Neural cell (in vitro differentiated cells): ENCODE measurements at regions not wholly inside any gene's neighbourhood (a gene's known extent, or its start where the extent isn't known, plus 50 kb on each side); places are given as distances from the start of the nearest gene placed in this dataset.

Experiments used
- H2AFZ ChIP-seq: fragments of 200-600, 300-800 bp; sonication (generic), shearing (Covaris generic); 2 replicates; pipeline ENCODE4 v1.6.0; 2014; ENCODE audit warnings: low read depth, mild to moderate bottlenecking, antibody characterized with exemption, low read length, moderate library complexity
- H3F3A ChIP-seq: fragments of 200-600 bp; shearing (Covaris generic); 2 replicates; pipeline ENCODE4 v1.6.1; 2016; ENCODE audit warnings: mild to moderate bottlenecking, moderate library complexity, mixed read lengths, antibody characterized with exemption, low read length; ENCODE audit not compliant: insufficient read depth, poor library complexity, severe bottlenecking
- H3K27ac ChIP-seq: fragments of 200-600, 300-800 bp; sonication (generic), shearing (Covaris generic); 2 replicates; pipeline ENCODE4 v1.5.1; 2014; ENCODE audit warnings: mild to moderate bottlenecking, low read length, moderate library complexity
- H3K27me3 ChIP-seq: fragments of 300-800, 200-600 bp; sonication (generic), shearing (Covaris generic); 2 replicates; pipeline ENCODE4 v1.6.0; 2014; ENCODE audit warnings: mild to moderate bottlenecking, low read depth, low read length, moderate library complexity; ENCODE audit not compliant: insufficient read depth
- H3K36me3 ChIP-seq: fragments of 300-800, 200-600 bp; sonication (generic), shearing (Covaris generic); 2 replicates; pipeline ENCODE4 v1.5.1; 2014; ENCODE audit warnings: mild to moderate bottlenecking, antibody characterized with exemption, low read length, moderate library complexity; ENCODE audit not compliant: insufficient read depth
- H3K4me2 ChIP-seq: fragments of 300-800, 200-600 bp; sonication (generic), shearing (Covaris generic); 2 replicates; pipeline ENCODE4 v1.6.0; 2014; ENCODE audit warnings: mild to moderate bottlenecking, low read length
- H3K4me3 ChIP-seq: fragments of 300-800, 200-600 bp; sonication (generic), shearing (Covaris generic); 2 replicates; pipeline ENCODE4 v1.5.1; 2014; ENCODE audit warnings: mild to moderate bottlenecking, low read length, moderate library complexity
- H3K79me2 ChIP-seq: fragments of 200-600 bp; shearing (Covaris generic); replicated peaks from 2 replicates; pipeline ENCODE4 v1.6.0; 2014; ENCODE audit warnings: mild to moderate bottlenecking, low read length, moderate library complexity; ENCODE audit not compliant: insufficient read depth
- H3K9ac ChIP-seq: fragments of 300-800, 200-600 bp; sonication (generic), shearing (Covaris generic); 2 replicates; pipeline ENCODE4 v1.6.1; 2016; ENCODE audit warnings: mild to moderate bottlenecking, low read length, mixed read lengths
- H3K9me2 ChIP-seq: fragments of 200-600 bp; shearing (Covaris generic); 2 replicates; pipeline ENCODE4 v1.6.1; 2016; ENCODE audit warnings: mild to moderate bottlenecking, low read length, mixed read lengths; ENCODE audit not compliant: insufficient read depth
- H3K9me3 ChIP-seq: fragments of 200-600, 300-800 bp; sonication (generic), shearing (Covaris generic); 2 replicates; pipeline ENCODE4 v1.6.1; 2016; ENCODE audit warnings: mild to moderate bottlenecking, mixed run types, low read length, moderate library complexity, mixed read lengths
- H4K20me1 ChIP-seq: fragments of 200-600 bp; shearing (Covaris generic); 2 replicates; pipeline ENCODE4 v1.6.1; 2016; ENCODE audit warnings: mild to moderate bottlenecking, mixed run types; ENCODE audit not compliant: insufficient read depth
- EP300 ChIP-seq: fragments of 450-650 bp; conservative IDR thresholded peaks from 2 replicates; pipeline ENCODE4 v1.6.1; 2014; ENCODE audit warnings: antibody characterized with exemption, mild to moderate bottlenecking, moderate library complexity; ENCODE audit not compliant: poor library complexity, severe bottlenecking
- EZH2 ChIP-seq: fragments of 200-600, 300-800 bp; shearing (Covaris generic), sonication (generic); IDR thresholded peaks from 2 replicates; pipeline ENCODE4 v1.6.1; 2014; ENCODE audit warnings: antibody characterized with exemption, low read length, borderline replicate concordance, mild to moderate bottlenecking; ENCODE audit not compliant: insufficient read depth, poor library complexity, severe bottlenecking
- MXI1 ChIP-seq: fragments of 450-650 bp; conservative IDR thresholded peaks from 2 replicates; pipeline ENCODE4 v1.6.1; 2014; ENCODE audit warnings: antibody characterized with exemption, mild to moderate bottlenecking; ENCODE audit not compliant: poor library complexity, severe bottlenecking
- POLR2AphosphoS5 ChIP-seq: IDR thresholded peaks from 2 replicates; pipeline ENCODE4 v1.6.1; 2012
- RAD21 ChIP-seq: fragments of 450-650 bp; conservative IDR thresholded peaks from 2 replicates; pipeline ENCODE4 v1.6.1; 2014; ENCODE audit warnings: antibody characterized with exemption, mild to moderate bottlenecking, moderate library complexity
- SMC3 ChIP-seq: fragments of 450-650 bp; conservative IDR thresholded peaks from 2 replicates; pipeline ENCODE4 v1.6.1; 2014; ENCODE audit warnings: antibody characterized with exemption, mild to moderate bottlenecking, moderate library complexity; ENCODE audit not compliant: poor library complexity
- TAF1 ChIP-seq: IDR thresholded peaks from 2 replicates; pipeline ENCODE4 v1.6.1; 2012; ENCODE audit warnings: low read depth
- TF ChIP-seq, protein P1 (sequence below): IDR thresholded peaks from 2 replicates; pipeline ENCODE4 v1.6.1; 2012; ENCODE audit warnings: borderline replicate concordance
- TF ChIP-seq, protein P2 (sequence below): fragments of 450-650 bp; IDR thresholded peaks from 2 replicates; pipeline ENCODE4 v1.5.1; 2014; ENCODE audit warnings: antibody characterized with exemption, mild to moderate bottlenecking, moderate library complexity; ENCODE audit not compliant: poor library complexity, severe bottlenecking

DNA sequence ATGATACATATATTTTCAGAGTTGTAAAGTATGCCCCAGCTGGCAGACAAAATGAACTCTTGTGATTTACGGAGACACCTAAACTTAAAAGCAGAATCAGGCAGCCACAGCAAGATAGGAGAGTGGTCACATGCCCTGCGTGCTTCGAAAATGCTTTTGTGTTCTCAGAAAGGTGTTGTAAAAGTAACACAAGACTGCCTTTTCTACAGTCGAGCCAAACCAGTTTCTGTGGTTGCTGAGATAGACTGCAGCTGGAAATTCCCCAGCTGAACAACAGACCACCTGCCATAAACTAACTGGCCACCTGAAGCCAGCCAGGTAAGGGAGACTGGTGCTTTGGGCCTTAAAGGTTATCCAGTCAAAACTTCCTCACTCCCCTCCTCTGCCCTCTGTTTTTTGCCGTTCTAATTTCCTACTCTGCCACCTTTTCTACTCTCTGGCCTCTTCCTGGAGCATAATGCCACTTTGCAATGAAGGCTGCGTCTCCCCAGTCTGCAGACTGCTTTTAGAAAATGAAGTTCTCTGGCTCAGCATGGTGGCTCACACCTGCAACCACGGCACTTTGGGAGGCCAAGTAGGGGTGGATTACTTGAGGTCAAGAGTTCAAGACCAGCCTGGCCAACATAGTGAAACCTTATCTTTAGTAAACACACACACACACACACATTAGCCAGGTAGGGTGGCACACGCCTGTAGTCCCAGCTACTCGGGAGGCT lies 381.2 kb upstream of the SLITRK1 start:
- no peak overlapping the region for H3K27ac ChIP-seq
- no peak for TF ChIP-seq EZH2
- no peak for TF ChIP-seq TAF1
- TF ChIP-seq, protein P1, sequence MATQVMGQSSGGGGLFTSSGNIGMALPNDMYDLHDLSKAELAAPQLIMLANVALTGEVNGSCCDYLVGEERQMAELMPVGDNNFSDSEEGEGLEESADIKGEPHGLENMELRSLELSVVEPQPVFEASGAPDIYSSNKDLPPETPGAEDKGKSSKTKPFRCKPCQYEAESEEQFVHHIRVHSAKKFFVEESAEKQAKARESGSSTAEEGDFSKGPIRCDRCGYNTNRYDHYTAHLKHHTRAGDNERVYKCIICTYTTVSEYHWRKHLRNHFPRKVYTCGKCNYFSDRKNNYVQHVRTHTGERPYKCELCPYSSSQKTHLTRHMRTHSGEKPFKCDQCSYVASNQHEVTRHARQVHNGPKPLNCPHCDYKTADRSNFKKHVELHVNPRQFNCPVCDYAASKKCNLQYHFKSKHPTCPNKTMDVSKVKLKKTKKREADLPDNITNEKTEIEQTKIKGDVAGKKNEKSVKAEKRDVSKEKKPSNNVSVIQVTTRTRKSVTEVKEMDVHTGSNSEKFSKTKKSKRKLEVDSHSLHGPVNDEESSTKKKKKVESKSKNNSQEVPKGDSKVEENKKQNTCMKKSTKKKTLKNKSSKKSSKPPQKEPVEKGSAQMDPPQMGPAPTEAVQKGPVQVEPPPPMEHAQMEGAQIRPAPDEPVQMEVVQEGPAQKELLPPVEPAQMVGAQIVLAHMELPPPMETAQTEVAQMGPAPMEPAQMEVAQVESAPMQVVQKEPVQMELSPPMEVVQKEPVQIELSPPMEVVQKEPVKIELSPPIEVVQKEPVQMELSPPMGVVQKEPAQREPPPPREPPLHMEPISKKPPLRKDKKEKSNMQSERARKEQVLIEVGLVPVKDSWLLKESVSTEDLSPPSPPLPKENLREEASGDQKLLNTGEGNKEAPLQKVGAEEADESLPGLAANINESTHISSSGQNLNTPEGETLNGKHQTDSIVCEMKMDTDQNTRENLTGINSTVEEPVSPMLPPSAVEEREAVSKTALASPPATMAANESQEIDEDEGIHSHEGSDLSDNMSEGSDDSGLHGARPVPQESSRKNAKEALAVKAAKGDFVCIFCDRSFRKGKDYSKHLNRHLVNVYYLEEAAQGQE, result no peak
- TF ChIP-seq EP300, result no peak
- no peak for TF ChIP-seq MXI1
- no peak for TF ChIP-seq POLR2AphosphoS5
- TF ChIP-seq, protein P2, sequence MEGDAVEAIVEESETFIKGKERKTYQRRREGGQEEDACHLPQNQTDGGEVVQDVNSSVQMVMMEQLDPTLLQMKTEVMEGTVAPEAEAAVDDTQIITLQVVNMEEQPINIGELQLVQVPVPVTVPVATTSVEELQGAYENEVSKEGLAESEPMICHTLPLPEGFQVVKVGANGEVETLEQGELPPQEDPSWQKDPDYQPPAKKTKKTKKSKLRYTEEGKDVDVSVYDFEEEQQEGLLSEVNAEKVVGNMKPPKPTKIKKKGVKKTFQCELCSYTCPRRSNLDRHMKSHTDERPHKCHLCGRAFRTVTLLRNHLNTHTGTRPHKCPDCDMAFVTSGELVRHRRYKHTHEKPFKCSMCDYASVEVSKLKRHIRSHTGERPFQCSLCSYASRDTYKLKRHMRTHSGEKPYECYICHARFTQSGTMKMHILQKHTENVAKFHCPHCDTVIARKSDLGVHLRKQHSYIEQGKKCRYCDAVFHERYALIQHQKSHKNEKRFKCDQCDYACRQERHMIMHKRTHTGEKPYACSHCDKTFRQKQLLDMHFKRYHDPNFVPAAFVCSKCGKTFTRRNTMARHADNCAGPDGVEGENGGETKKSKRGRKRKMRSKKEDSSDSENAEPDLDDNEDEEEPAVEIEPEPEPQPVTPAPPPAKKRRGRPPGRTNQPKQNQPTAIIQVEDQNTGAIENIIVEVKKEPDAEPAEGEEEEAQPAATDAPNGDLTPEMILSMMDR, result no peak
- no peak for TF ChIP-seq SMC3
- no peak for TF ChIP-seq RAD21
- no peak overlapping the region for H3K4me2 ChIP-seq

DNA sequence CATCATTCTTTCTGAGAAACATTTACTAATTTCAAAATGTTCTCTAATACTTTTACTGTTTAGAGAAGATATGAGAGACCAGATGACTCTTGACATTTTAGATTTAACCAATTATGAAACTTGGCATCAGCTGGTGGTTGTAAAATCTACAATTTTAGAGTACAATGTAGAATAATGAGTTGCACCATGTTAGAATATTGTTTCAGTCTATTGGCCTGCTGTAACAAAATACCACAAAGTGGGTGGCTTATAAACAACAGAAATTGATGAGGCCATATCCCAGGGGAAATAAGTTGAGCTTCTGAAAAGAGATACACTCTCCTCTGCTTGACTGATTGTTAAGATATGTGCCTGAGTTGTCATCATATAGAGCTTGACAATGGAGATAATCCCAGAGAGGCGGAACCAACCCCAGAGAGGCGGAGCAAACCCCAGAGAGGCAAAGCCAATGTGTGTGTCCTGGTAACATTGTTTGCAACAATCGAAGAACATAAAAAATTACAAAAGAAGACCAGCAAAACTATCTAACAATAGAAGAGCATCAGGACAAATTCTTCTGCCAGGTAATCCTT lies 373.0 kb upstream of the SLITRK1 start:
- Histone ChIP-seq H2AFZ (no peak overlapping the region), H3K27me3 (no peaks in the 10 kb centered on the region), H3K27ac (no peak overlapping the region), H3K9ac (no peak overlapping the region), H3K4me2 (no peak overlapping the region), H3K9me3 (peaks cover 3% of the 10 kb centered on the region), H3F3A (no peaks in the 10 kb centered on the region), H4K20me1 (no peaks in the 10 kb centered on the region), H3K79me2 (no peaks in the 10 kb centered on the region), H3K36me3 (no peaks in the 10 kb centered on the region), H3K9me2 (no peaks in the 10 kb centered on the region), H3K4me3 (no peak overlapping the region)
- TF ChIP-seq EZH2 (no peak), TAF1 (no peak)
- TF ChIP-seq, protein P2, result no peak
- TF ChIP-seq, protein P1, result no peak

More for the DNA sequence above, 381.2 kb upstream of the SLITRK1 start:
- no peaks in the 10 kb centered on the region for H3F3A ChIP-seq
- H3K4me3 ChIP-seq, result no peak overlapping the region
- H4K20me1 ChIP-seq, result no peaks in the 10 kb centered on the region
- no peaks in the 10 kb centered on the region for H3K36me3 ChIP-seq
- no peak overlapping the region for H3K9ac ChIP-seq
- H3K9me3 ChIP-seq, result no peaks in the 10 kb centered on the region
- no peak overlapping the region for H2AFZ ChIP-seq
- H3K27me3 ChIP-seq, result no peaks in the 10 kb centered on the region
- no peaks in the 10 kb centered on the region for H3K79me2 ChIP-seq
- H3K9me2 ChIP-seq, result no peaks in the 10 kb centered on the region
